ENCODE measurements at regions not wholly inside any gene's neighbourhood (a gene's known extent, or its start where the extent isn't known, plus 50 kb on each side); places are given as distances from the start of the nearest gene placed in this dataset.

GRCh38 chr6:106918115-106918514 lies 56.4 kb downstream of the CD24 start:
- Histone ChIP-seq H4K91ac (ENCODE audit: low read depth, low read length, poor library complexity) (no peak overlapping the region), H3K4me1 (ENCODE audit: control insufficient read depth in 2 of 2, insufficient read depth in 1 of 2, low read depth in 1 of 2, low read length in 2 of 2) (no peaks in the 10 kb centered on the region), H2AFZ (ENCODE audit: low read length) (no peak overlapping the region), H2AK5ac (ENCODE audit: low read depth, low read length) (no peak overlapping the region), H3K27ac (replicated peaks; ENCODE audit: low read length) (no peak overlapping the region), H3K9ac (ENCODE audit: low read depth, low read length, poor library complexity) (no peak overlapping the region), H4K8ac (ENCODE audit: low read depth, low read length) (no peak overlapping the region), H3K4ac (ENCODE audit: low read length) (no peak overlapping the region), H3K4me3 (ENCODE audit: low read length in 2 of 2) (no peak overlapping the region), H3K4me2 (ENCODE audit: insufficient read depth, low read length, poor library complexity, severe bottlenecking) (no peak overlapping the region), H3K36me3 (replicated peaks in 1 of 2; ENCODE audit: control insufficient read depth in 2 of 2, insufficient read depth in 2 of 2, low read length in 2 of 2) (no peaks in the 10 kb centered on the region), H2BK15ac (ENCODE audit: low read length) (no peak overlapping the region), H2BK5ac (ENCODE audit: low read length) (no peak overlapping the region), H3K23ac (ENCODE audit: low read depth, low read length, poor library complexity) (no peak overlapping the region), H3K79me1 (ENCODE audit: low read depth, low read length) (no peaks in the 10 kb centered on the region), H2BK12ac (ENCODE audit: low read length) (no peak overlapping the region), H3K14ac (ENCODE audit: low read length) (no peak overlapping the region), H2BK120ac (ENCODE audit: low read depth, low read length) (no peak overlapping the region), H3K18ac (ENCODE audit: low read length) (no peak overlapping the region), H3K27me3 (ENCODE audit: control insufficient read depth in 3 of 3, insufficient read depth in 3 of 3, low read depth in 1 of 3, low read length in 3 of 3) (no peaks in the 10 kb centered on the region), H3K9me3 (replicated peaks in 1 of 2; ENCODE audit: control insufficient read depth in 2 of 2, insufficient read depth in 1 of 2, low read depth in 1 of 2, low read length in 2 of 2) (no peaks in the 10 kb centered on the region)
- WGBS, 2 donors (ENCODE audit: extremely low coverage in 2 of 2, insufficient read length in 2 of 2, insufficient replicate concordance in 1 of 2): no CpG with 5 or more reads among the region's 3 CpGs
- DNase-seq (ENCODE audit: low spot score): no peak

- Histone ChIP-seq H3K4me1 (ENCODE audit: control insufficient read depth in 2 of 2, insufficient read depth in 1 of 2, low read depth in 1 of 2, low read length in 2 of 2) (no peaks in the 10 kb centered on the region), H2AFZ (ENCODE audit: low read length) (no peak overlapping the region), H2BK15ac (ENCODE audit: low read length) (no peak overlapping the region), H3K36me3 (replicated peaks in 1 of 2; ENCODE audit: control insufficient read depth in 2 of 2, insufficient read depth in 2 of 2, low read length in 2 of 2) (no peaks in the 10 kb centered on the region), H3K27me3 (ENCODE audit: control insufficient read depth in 3 of 3, insufficient read depth in 3 of 3, low read depth in 1 of 3, low read length in 3 of 3) (no peaks in the 10 kb centered on the region), H3K18ac (ENCODE audit: low read length) (no peak overlapping the region), H2AK5ac (ENCODE audit: low read depth, low read length) (no peak overlapping the region), H4K8ac (ENCODE audit: low read depth, low read length) (no peak overlapping the region), H3K79me1 (ENCODE audit: low read depth, low read length) (no peaks in the 10 kb centered on the region), H2BK120ac (ENCODE audit: low read depth, low read length) (no peak overlapping the region), H3K4ac (ENCODE audit: low read length) (no peak overlapping the region), H3K4me3 (ENCODE audit: low read length in 2 of 2) (no peak overlapping the region), H2BK12ac (ENCODE audit: low read length) (no peak overlapping the region), H3K9ac (ENCODE audit: low read depth, low read length, poor library complexity) (no peak overlapping the region), H3K14ac (ENCODE audit: low read length) (no peak overlapping the region), H2BK5ac (ENCODE audit: low read length) (no peak overlapping the region), H3K4me2 (ENCODE audit: insufficient read depth, low read length, poor library complexity, severe bottlenecking) (no peak overlapping the region), H4K91ac (ENCODE audit: low read depth, low read length, poor library complexity) (no peak overlapping the region), H3K9me3 (replicated peaks in 1 of 2; ENCODE audit: control insufficient read depth in 2 of 2, insufficient read depth in 1 of 2, low read depth in 1 of 2, low read length in 2 of 2) (no peaks in the 10 kb centered on the region), H3K23ac (ENCODE audit: low read depth, low read length, poor library complexity) (no peak overlapping the region), H3K27ac (replicated peaks; ENCODE audit: low read length) (no peak overlapping the region)
- WGBS, 2 donors (ENCODE audit: extremely low coverage in 2 of 2, insufficient read length in 2 of 2, insufficient replicate concordance in 1 of 2): no CpG with 5 or more reads among the region's 2 CpGs
- DNase-seq (ENCODE audit: low spot score): no peak
These were observed 57.6 kb downstream of the CD24 start for GRCh38 chr6:106916891-106917290.

- H4K8ac ChIP-seq (ENCODE audit: low read depth, low read length): no peak overlapping the region
- no peak overlapping the region for H3K9ac ChIP-seq (ENCODE audit: low read depth, low read length, poor library complexity)
- no peak overlapping the region for H3K4me3 ChIP-seq (ENCODE audit: low read length in 2 of 2)
- H2AK5ac ChIP-seq (ENCODE audit: low read depth, low read length): no peak overlapping the region
- H3K4me1 ChIP-seq (ENCODE audit: control insufficient read depth in 2 of 2, insufficient read depth in 1 of 2, low read depth in 1 of 2, low read length in 2 of 2): peaks cover 0 to 2% of the 10 kb centered on the region in 2 donors
- H3K27me3 ChIP-seq (ENCODE audit: control insufficient read depth in 3 of 3, insufficient read depth in 3 of 3, low read depth in 1 of 3, low read length in 3 of 3): no peaks in the 10 kb centered on the region
- no peak overlapping the region for H3K14ac ChIP-seq (ENCODE audit: low read length)
- no peak overlapping the region for H3K27ac ChIP-seq (replicated peaks; ENCODE audit: low read length)
- no CpG with 5 or more reads among the region's 5 CpGs for WGBS, 2 donors (ENCODE audit: extremely low coverage in 2 of 2, insufficient read length in 2 of 2, insufficient replicate concordance in 1 of 2)
- no peak overlapping the region for H3K23ac ChIP-seq (ENCODE audit: low read depth, low read length, poor library complexity)
- H3K36me3 ChIP-seq (replicated peaks in 1 of 2; ENCODE audit: control insufficient read depth in 2 of 2, insufficient read depth in 2 of 2, low read length in 2 of 2): no peaks in the 10 kb centered on the region
- H2BK5ac ChIP-seq (ENCODE audit: low read length): no peak overlapping the region
- H3K9me3 ChIP-seq (replicated peaks in 1 of 2; ENCODE audit: control insufficient read depth in 2 of 2, insufficient read depth in 1 of 2, low read depth in 1 of 2, low read length in 2 of 2): no peaks in the 10 kb centered on the region
- H3K18ac ChIP-seq (ENCODE audit: low read length): no peak overlapping the region
- H4K91ac ChIP-seq (ENCODE audit: low read depth, low read length, poor library complexity): no peak overlapping the region
- no peak overlapping the region for H2BK120ac ChIP-seq (ENCODE audit: low read depth, low read length)
- no peaks in the 10 kb centered on the region for H3K79me1 ChIP-seq (ENCODE audit: low read depth, low read length)
- no peak for DNase-seq (ENCODE audit: low spot score)
- H3K4ac ChIP-seq (ENCODE audit: low read length): no peak overlapping the region
- H2BK15ac ChIP-seq (ENCODE audit: low read length): no peak overlapping the region
- H2BK12ac ChIP-seq (ENCODE audit: low read length): no peak overlapping the region
- no peak overlapping the region for H2AFZ ChIP-seq (ENCODE audit: low read length)
- H3K4me2 ChIP-seq (ENCODE audit: insufficient read depth, low read length, poor library complexity, severe bottlenecking): no peak overlapping the region
These were observed 60.8 kb downstream of the CD24 start for GRCh38 chr6:106913676-106914280.

GRCh38 chr6:106913111-106913510 lies 61.4 kb downstream of the CD24 start:
- H4K8ac ChIP-seq (ENCODE audit: low read depth, low read length): no peak overlapping the region
- H3K4ac ChIP-seq (ENCODE audit: low read length): no peak overlapping the region
- H3K14ac ChIP-seq (ENCODE audit: low read length): no peak overlapping the region
- H4K91ac ChIP-seq (ENCODE audit: low read depth, low read length, poor library complexity): no peak overlapping the region
- H3K9me3 ChIP-seq (replicated peaks in 1 of 2; ENCODE audit: control insufficient read depth in 2 of 2, insufficient read depth in 1 of 2, low read depth in 1 of 2, low read length in 2 of 2): no peaks in the 10 kb centered on the region
- no peaks in the 10 kb centered on the region for H3K27me3 ChIP-seq (ENCODE audit: control insufficient read depth in 3 of 3, insufficient read depth in 3 of 3, low read depth in 1 of 3, low read length in 3 of 3)
- H2BK5ac ChIP-seq (ENCODE audit: low read length): no peak overlapping the region
- no peak overlapping the region for H2BK12ac ChIP-seq (ENCODE audit: low read length)
- no peak overlapping the region for H3K27ac ChIP-seq (replicated peaks; ENCODE audit: low read length)
- H3K9ac ChIP-seq (ENCODE audit: low read depth, low read length, poor library complexity): no peak overlapping the region
- H3K36me3 ChIP-seq (replicated peaks in 1 of 2; ENCODE audit: control insufficient read depth in 2 of 2, insufficient read depth in 2 of 2, low read length in 2 of 2): no peaks in the 10 kb centered on the region
- H3K18ac ChIP-seq (ENCODE audit: low read length): no peak overlapping the region
- H2AFZ ChIP-seq (ENCODE audit: low read length): no peak overlapping the region
- H3K79me1 ChIP-seq (ENCODE audit: low read depth, low read length): no peaks in the 10 kb centered on the region
- no peak overlapping the region for H3K23ac ChIP-seq (ENCODE audit: low read depth, low read length, poor library complexity)
- H3K4me1 ChIP-seq (ENCODE audit: control insufficient read depth in 2 of 2, insufficient read depth in 1 of 2, low read depth in 1 of 2, low read length in 2 of 2): peaks cover 0 to 2% of the 10 kb centered on the region in 2 donors
- no peak overlapping the region for H3K4me2 ChIP-seq (ENCODE audit: insufficient read depth, low read length, poor library complexity, severe bottlenecking)
- no peak overlapping the region for H3K4me3 ChIP-seq (ENCODE audit: low read length in 2 of 2)
- no peak overlapping the region for H2BK120ac ChIP-seq (ENCODE audit: low read depth, low read length)
- H2AK5ac ChIP-seq (ENCODE audit: low read depth, low read length): no peak overlapping the region
- DNase-seq (ENCODE audit: low spot score): no peak
- H2BK15ac ChIP-seq (ENCODE audit: low read length): no peak overlapping the region

Data from neuronal stem cell (in vitro differentiated cells).